HG02938 (cell line): ENCODE measurements at regions not wholly inside any gene's neighbourhood (a gene's known extent, or its start where the extent isn't known, plus 50 kb on each side); places are given as distances from the start of the nearest gene placed in this dataset.
"Not testable (repeated sequence)": the region's sequence is repeated elsewhere in the genome, so short reads cannot be mapped to it uniquely, and the experiment has no call there.

Source experiments
- ATAC-seq: cut with Tn5 transposase; IDR thresholded peaks from one replicate; pipeline ENCODE4 v1.9.1; 2021; ENCODE audit warnings: mild to moderate bottlenecking, moderate library complexity; ENCODE audit not compliant: unreplicated experiment

- no peak for ATAC-seq
These were observed 96.5 kb downstream of the PPIAL4G start for GRCh38 chr1:148386617-148387016.

GRCh38 chr1:148386031-148386398, 97.1 kb downstream of the PPIAL4G start:
- not testable (repeated sequence) for ATAC-seq

GRCh38 chr1:148385371-148386030, 97.6 kb downstream of the PPIAL4G start:
- no peak for ATAC-seq

GRCh38 chr1:148383966-148384365, 99.1 kb downstream of the PPIAL4G start:
- ATAC-seq, result no peak

- no peak for ATAC-seq
These were observed 103.4 kb downstream of the PPIAL4G start for GRCh38 chr1:148379697-148380096.

- no peak for ATAC-seq
These were observed 104.0 kb downstream of the PPIAL4G start for GRCh38 chr1:148379170-148379500.

- not testable (repeated sequence) for ATAC-seq
These were observed 105.1 kb downstream of the PPIAL4G start for GRCh38 chr1:148377992-148378391.

- not testable (repeated sequence) for ATAC-seq
These were observed 106.1 kb downstream of the PPIAL4G start for GRCh38 chr1:148377045-148377444.

GRCh38 chr1:148374101-148374500, 109.0 kb downstream of the PPIAL4G start:
- no peak for ATAC-seq

GRCh38 chr1:148373192-148373925, 109.7 kb downstream of the PPIAL4G start:
- no peak for ATAC-seq

GRCh38 chr1:148372731-148373130, 110.4 kb downstream of the PPIAL4G start:
- no peak for ATAC-seq

GRCh38 chr1:148372051-148372726, 110.9 kb downstream of the PPIAL4G start:
- ATAC-seq, result not testable (repeated sequence)

- not testable (repeated sequence) for ATAC-seq
These were observed 111.5 kb downstream of the PPIAL4G start for GRCh38 chr1:148371551-148371994.

- ATAC-seq, result not testable (repeated sequence)
These were observed 112.4 kb downstream of the PPIAL4G start for GRCh38 chr1:148370661-148371060.

GRCh38 chr1:148367596-148367995, 115.5 kb downstream of the PPIAL4G start:
- no peak for ATAC-seq

- ATAC-seq, result not testable (repeated sequence)
These were observed 116.9 kb downstream of the PPIAL4G start for GRCh38 chr1:148366136-148366753.

GRCh38 chr1:148365151-148365550, 118.0 kb downstream of the PPIAL4G start:
- ATAC-seq, result not testable (repeated sequence)

GRCh38 chr1:148363979-148364378, 119.1 kb downstream of the PPIAL4G start:
- ATAC-seq, result not testable (repeated sequence)

GRCh38 chr1:148363439-148363810, 119.7 kb downstream of the PPIAL4G start:
- no peak for ATAC-seq

- ATAC-seq, result no peak
These were observed 120.3 kb downstream of the PPIAL4G start for GRCh38 chr1:148362626-148363438.

- no peak for ATAC-seq
These were observed 120.9 kb downstream of the PPIAL4G start for GRCh38 chr1:148362216-148362611.
